ENCODE measurements at regions not wholly inside any gene's neighbourhood (a gene's known extent, or its start where the extent isn't known, plus 50 kb on each side); places are given as distances from the start of the nearest gene placed in this dataset.

DNA sequence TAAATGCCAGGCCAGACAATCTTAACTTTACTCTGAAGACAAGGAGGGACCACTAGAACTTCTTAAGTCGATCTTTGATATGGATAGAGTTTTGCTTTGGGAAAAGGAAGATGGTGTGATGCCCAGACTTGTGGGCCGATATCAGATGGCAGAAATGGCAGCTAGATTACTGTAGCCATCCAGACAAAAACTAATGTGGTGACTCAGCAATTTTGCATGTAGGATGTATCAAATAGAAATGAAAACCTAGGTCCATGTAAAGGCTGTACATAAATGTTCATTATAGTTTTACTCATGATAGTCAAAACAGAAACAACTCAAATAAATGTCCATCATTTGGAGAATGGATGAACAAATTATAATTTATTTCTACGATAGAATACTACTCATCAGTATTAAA, 121.5 kb downstream of the APIP start:
- TF ChIP-seq TAF1 (IDR thresholded peaks at IDR 0.05; ENCODE audit: borderline replicate concordance, insufficient read depth, low read length) (no peak), POLR2AphosphoS5 (IDR thresholded peaks at IDR 0.05; ENCODE audit: low read depth, low read length) (no peak)
- TF ChIP-seq, protein P1, sequence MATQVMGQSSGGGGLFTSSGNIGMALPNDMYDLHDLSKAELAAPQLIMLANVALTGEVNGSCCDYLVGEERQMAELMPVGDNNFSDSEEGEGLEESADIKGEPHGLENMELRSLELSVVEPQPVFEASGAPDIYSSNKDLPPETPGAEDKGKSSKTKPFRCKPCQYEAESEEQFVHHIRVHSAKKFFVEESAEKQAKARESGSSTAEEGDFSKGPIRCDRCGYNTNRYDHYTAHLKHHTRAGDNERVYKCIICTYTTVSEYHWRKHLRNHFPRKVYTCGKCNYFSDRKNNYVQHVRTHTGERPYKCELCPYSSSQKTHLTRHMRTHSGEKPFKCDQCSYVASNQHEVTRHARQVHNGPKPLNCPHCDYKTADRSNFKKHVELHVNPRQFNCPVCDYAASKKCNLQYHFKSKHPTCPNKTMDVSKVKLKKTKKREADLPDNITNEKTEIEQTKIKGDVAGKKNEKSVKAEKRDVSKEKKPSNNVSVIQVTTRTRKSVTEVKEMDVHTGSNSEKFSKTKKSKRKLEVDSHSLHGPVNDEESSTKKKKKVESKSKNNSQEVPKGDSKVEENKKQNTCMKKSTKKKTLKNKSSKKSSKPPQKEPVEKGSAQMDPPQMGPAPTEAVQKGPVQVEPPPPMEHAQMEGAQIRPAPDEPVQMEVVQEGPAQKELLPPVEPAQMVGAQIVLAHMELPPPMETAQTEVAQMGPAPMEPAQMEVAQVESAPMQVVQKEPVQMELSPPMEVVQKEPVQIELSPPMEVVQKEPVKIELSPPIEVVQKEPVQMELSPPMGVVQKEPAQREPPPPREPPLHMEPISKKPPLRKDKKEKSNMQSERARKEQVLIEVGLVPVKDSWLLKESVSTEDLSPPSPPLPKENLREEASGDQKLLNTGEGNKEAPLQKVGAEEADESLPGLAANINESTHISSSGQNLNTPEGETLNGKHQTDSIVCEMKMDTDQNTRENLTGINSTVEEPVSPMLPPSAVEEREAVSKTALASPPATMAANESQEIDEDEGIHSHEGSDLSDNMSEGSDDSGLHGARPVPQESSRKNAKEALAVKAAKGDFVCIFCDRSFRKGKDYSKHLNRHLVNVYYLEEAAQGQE (IDR thresholded peaks at IDR 0.05; ENCODE audit: insufficient read depth in 1 of 2, low read depth in 2 of 2, low read length in 2 of 2): no peak
